Islet of Langerhans (tissue), 1 donor: ENCODE measurements at regions not wholly inside any gene's neighbourhood (a gene's known extent, or its start where the extent isn't known, plus 50 kb on each side); places are given as distances from the start of the nearest gene placed in this dataset.

ENCODE experiments used
- FAIRE-seq: peaks from one replicate; lab custom pipeline; 2011; peaks lifted over from hg19 to GRCh38; lab: Jason Lieb, UNC

DNA sequence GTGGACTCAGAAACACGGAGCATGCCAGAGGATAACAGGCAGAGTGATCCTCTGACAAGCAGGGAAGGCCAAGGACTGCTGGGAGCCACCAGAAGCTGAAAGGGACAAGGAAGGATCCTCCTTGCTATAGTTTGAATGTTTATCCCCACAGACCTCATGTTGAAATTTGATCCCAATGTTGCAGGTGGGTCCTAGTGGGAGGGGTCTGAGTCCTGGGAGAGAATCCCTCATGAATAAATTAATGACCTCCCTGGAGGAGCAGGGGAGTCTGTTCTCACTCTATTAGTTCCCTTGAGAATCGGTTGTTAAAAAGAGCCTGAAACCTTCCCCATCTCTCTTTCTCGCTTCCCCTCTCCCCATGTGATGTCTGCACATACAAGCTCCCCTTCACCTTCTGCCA is 124.4 kb downstream of the FBXO15 start:
- FAIRE-seq: no peak

DNA sequence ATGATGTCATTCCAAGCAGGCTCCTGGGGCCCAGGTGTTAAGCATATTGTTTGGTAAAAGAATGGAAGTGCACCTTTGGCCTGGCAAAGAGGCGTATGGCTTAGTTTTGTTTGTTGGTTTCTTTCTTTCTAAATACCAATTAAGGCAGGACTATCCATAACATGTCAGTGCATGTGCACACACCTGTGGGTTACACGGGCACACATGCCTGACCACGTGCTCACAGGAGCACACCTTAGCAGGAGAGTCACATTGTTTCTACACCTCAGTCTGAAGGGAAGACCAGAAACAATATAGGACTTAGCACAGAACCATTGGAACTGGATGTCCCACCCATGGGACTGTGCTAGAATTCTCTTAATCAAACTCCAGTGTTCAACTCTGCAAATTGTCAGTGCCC is 127.8 kb downstream of the FBXO15 start:
- no peak for FAIRE-seq

DNA sequence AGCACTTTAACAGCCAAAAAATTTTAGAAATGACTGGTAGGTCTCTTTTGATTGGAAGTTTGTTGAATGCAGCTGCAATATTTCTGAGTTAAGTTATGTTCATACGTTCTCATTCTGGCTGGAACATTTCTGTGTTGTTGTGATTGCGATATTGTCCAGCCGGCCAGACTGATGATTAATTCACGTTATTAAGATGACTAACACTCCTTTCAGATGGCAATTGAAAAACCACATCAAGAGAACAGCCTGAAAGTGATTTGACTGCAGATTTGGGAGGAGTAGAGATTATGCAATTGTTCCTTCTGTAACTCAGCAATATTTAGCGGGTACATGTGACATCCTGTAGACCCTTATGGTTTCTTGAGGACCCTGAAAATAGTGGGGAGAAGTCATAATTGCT is 133.7 kb downstream of the FBXO15 start:
- no peak for FAIRE-seq

DNA sequence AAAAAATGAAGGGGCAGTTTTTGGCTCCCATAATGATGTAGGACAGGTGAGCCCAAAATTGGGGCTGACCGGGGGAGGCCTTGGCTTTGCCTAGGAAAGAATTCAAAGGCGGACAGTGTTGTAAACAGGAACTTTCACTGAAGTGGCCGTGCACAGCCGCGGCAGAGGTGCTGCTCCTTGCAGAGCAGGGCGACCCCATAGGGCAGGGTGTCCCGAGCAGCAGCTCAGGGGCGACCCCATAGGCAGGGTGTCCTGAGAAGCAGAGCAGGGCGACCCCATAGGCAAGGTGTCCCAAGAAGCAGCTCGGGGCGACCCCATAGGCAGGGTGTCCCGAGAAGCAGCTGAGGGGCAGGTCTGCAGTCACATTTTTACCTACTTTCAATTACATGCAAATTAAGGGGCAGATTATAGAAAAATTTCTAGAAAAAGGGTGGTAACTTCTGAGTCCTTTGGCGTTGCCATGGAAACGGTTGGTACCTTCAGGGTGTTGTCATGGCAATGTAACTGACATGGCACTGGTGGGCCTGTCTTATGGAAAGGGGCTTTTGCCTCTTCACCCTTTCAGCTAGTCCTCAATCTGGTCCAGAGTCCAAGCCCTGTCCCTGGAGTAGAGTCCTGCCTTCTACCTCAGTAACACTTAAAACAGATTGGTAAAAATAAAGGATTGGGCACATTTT is 134.5 kb downstream of the FBXO15 start:
- no peak for FAIRE-seq

DNA sequence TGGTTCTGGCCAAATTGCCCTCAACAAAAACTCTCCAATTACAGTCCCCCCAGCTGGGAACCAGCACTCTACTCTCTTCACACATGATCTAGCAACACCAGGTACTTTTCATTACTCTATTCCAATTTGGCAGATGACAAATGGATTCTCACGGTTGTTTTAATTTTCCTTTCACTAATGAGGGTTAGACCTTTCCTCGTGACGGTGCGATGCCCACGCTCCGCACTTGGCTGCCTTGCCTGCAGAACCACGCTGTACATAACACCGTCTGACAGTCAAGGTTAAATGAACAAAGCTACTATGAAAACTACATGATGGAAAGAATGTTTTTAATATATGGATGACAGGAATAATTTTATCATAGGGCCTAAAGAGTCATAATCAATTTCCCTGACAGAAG is 141.5 kb downstream of the FBXO15 start:
- no peak for FAIRE-seq

DNA sequence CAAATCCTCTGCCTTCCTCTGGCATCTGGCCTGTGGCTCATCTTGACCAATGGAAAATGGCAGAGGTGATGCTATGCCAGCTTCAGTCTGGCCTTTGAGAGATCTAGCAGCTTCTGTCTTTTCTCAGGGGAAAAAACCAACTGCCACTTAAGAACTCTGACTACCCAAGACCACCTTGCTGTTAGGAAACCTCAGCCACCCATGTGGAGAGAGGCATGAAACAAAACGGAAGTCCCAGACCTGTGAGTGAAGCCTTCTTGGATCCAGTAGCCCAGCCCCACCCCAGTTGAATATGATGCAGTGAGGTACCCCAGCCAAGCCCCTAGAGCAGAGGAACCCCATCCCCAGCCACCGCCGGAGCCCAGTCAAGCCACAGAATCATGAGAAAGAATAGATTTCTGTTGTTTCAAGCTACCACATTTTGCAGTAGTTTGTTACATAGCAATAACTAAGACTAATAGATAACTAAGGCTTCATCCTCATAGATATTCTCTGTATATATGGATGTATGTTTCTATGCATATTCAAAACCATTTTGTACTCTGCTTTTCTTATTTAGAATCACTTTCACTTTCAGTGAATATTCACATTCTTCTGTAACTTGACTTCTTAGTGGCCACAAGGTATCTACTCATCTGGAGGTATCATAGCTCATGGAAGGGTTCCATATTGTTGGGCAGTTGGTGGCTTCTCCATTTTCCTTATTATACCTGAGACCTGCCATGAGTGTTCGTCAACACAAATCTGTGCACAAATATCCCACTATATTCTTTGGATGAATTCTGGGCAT is 142.1 kb downstream of the FBXO15 start:
- FAIRE-seq: no peak

DNA sequence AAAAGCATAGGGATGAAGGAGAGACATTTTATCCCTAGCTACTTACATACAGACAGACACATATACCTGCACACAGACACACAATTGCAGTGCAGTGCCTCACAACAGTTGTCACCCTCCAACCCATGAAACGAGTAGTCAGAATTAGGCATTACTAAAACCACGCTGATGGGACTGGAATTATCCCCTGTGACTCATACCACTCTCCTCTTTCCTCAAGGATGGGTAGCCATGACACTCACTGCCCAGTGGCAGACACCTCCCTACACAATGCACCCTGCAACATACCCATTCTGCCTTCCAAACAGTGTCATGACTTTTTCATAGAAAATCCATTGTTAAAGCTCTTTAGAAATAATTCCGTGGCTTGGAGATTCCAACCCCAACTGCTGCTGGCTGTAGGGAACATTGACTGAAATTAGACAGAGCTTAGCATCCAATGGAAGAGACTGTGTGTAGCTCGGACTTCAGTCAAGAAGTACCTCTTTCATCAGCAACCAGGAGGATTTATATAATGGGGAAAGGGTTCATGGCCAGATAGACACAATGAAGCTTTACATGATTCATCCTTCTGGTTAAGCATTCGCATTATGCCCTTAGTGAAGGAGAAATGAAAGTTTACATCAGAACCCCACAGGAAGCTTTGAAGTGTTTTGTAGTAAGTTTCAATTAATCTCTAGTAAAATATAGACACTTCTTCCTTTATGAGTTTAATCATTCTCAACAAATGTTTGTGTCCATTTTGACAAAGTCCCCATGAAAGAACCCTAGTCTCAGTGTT is 155.2 kb downstream of the FBXO15 start:
- FAIRE-seq: no peak

DNA sequence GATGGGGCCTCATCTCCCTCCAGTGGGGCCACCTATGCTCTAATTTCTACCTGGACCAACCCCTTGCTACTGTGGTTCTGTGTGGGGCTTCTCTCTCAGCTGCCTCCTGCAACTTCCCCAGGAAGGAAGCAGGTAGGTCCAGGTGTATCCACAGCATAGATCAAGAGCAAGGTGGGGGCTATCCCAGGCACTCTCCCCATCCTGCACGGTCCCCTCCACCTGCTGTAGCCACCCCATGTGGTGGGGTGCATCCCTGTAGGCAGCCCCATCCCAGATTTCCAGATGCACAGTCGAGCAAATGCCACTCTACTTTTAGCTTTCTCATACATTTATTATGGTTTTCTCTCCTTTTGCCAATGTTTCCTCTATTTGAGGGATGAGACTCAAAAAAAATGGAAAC is 156.1 kb downstream of the FBXO15 start:
- FAIRE-seq: no peak

DNA sequence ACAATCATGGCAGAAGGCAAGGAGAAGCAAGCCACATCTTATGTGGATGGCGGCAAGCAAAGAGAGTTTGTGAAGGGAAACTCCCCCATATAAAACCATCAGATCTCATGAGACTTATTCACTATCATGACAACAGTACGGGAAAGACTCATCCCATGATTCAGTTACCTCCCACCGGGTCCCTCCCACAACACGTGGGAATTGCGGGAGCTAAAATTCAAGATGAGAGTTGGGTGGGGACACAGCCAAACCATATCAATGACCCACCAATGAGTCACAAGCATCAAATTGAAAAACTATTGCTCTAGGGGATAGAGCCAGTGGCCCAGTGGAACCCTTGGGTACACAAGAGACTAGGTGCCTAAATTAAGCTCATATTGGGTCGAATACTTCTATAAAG is 157.4 kb downstream of the FBXO15 start:
- no peak for FAIRE-seq

DNA sequence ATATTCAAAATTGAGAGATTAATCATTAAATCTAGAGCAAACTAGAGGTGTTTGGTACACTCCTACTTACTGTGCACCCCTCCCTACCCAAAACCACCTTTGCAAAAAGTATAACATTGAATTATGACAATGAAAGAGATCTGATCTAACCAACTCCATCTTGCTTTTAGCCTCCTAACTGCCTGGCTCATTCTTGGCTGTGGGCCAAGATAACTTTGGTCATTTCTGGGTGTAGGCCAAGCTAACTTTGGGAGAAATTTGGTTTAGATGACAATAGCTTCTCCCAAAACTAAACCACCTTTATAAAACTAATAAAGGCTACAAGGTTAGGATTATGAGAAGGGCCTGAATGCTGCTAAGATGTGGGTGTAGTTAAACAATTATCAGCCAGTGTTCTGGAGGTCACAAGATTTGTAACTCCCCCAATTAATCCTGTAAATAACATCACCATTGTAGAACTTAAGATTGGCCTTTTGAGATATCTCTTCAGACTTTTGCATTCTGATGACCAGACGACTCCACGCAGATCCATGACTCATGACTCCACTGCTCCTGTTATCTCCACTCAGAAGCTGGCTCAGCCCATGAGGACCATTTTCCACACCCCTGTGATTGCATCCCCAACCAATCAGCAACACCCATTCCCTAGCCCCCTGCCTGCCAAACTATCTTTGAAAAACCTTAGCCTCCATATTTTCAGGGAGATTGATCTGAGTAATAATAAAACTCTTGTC is 160.2 kb downstream of the FBXO15 start:
- no peak for FAIRE-seq

DNA sequence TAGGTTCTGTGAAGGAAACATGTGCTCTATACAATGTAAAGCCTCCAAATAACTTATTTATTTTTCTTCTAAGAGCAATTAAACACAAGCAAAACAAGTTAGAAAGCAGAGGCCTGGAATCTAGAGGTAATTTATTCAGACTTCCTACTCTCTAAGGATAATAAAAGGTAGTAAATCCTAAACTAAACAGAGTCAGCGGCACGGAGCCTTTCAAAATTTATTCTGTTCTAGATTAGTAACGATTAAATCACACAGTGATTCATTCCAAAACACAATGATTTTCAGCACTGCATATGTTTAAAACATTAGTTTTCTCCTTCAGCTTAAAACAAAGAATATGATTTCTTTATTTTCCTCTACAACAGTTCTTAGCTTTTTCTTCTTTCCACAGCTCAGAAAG is 160.9 kb downstream of the FBXO15 start:
- FAIRE-seq: no peak

DNA sequence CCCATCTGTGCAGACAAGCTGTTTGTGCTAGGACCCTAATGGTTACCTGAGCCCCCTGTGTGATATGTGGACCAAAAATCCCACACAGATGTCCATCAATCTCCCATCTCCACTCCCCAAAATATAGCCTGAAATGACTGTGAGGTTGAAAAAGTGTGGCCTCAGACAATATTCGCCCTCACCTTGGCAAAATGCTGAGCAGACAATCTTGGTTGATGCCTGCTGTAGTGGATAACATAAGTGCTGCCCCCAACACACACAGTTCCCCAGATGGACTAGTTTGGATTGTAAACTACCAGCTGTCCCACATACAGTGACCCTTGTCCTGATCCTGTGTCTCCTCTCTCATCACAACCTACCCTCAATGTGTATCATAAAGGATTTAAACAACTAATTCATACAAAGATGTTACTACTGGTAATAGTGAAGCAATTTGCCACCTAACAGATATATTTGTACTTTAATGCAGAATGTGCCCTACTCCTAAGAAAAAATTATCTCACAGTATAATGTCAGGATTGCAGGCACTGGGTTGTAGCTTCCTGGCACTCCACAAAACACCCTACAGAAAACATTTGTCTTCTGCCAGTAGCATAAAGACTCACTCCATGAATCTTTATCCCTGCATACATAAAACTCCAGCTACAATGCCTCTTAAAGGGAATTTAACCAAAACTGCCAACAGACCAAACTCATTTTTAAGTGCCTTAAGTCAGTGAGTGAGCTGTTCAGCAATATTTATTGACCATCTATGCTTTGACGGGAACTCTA is 161.6 kb downstream of the FBXO15 start:
- no peak for FAIRE-seq

DNA sequence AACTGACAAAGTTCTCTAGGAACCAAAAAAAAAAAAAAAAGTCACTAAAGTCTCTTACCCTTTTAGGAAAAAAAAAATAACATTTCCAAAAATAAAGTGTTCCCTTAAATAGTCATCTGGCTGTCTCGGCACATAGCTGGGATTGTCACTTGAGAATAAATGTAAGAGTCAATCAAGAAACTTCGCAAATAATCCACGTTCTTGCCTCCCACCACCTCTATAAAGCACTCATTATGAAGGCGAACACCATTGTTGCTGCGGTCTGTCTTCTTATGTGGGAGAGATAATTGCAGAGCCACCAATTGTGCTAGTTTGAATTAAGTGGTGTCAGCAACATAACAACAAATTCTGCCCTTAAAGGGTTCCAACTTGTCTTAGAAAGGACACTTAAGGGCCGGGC is 163.7 kb downstream of the FBXO15 start:
- FAIRE-seq: no peak

DNA sequence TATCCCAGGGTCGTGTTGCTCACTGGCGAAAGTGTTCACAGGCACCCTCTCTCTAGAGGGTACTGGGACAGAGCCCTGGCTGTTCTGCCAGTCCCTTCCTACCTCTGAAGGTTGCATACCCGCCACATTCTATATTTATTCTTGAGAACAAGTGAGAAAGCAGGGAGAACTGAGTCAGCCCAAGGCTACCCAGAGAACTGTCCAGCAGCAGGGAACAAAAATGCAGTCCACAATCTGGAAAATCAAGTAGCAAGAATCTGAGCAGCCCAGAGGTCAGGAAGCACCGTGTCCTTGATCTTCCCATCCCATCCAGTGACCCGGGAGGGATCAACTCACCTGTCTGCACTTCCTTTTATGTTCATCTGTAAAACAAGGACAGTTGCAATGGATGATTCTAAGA is 164.1 kb downstream of the FBXO15 start:
- no peak for FAIRE-seq

DNA sequence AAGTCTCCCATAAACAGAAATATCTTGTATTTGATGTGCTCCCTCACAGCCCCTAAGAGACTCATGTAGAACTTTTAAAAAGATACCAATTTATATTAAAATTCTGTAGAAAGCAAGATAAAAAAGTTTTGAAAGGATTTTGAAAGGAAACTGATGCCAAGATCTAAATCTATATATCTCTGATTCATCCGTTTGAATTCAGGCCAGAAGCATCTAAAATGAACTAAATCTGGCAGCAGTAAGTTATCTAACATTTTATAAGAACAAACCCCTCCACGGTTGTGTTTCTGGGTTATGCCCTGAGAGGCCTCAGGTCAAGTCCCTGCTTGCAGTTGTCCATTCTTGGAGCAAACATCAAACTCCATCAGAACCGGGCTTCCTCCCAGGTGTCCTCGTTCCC is 165.8 kb downstream of the FBXO15 start:
- FAIRE-seq: no peak

DNA sequence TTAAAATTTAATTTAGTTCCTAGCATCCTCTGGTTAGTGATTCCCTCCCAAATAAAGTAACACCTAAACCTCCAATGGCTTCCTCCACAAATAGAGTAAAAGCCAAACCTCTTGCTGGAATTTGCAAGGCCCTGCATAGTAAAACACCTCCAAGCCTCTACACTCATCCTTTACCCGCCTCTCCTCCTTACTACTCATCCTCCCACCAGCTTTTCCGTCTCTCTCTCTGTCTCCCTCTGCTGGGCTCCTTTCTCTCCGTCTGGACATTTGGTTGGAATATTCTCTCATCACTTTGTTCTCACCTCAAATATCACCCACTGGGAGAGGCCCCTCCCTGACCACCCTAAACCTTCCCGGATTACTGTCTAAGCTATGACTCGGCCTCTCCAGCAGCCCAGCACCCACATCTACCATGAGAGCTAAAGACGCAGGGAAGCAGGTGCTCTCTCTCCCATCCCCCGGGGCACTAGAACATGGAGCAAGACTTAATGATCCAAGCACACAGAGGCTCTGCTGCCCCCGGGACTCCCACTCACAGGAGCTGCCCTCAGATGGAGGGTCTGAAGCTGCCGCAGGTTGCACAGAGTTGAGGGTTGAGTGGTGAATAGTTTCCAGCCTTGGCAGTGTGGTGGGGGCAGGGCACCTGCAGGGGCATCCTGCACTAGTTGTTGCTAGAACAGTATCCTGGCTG is 167.2 kb downstream of the FBXO15 start:
- no peak for FAIRE-seq

DNA sequence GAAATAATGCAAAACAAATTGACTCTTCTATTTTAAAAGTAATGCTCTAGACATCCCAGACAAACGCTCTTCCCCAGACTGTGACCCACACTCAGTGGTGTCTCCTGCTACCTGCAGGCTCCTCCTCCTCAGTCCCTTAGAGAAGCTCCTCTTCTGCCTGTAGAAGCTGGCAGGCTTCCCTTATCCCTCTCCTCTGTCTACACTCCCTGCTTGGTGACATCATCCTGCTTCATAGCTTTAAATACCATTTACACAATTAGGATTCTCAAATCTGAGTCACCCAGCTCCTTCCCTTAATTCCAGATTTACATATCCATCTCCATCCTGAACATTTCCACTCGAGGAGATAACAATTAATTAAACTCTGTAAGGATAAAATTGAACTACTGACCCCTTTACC is 167.9 kb downstream of the FBXO15 start:
- FAIRE-seq: no peak

DNA sequence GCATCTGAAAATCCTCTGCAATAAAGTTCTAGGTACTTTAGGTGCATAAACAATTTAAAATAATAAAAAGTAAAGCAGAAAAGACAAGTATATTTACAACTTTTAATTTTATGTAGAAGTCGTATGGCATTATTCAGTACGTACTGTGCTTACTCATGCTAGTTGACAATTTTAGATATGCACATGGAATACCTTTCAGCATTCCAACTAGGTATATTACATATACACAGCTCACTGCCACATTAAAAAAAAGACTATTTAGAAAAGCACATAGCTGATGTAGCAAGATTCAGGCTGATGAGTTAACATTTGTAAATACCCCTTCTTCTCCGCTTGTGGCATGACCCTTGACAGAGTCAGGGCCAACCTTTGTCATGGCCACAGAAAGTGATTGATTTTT is 171.2 kb downstream of the FBXO15 start:
- no peak for FAIRE-seq

DNA sequence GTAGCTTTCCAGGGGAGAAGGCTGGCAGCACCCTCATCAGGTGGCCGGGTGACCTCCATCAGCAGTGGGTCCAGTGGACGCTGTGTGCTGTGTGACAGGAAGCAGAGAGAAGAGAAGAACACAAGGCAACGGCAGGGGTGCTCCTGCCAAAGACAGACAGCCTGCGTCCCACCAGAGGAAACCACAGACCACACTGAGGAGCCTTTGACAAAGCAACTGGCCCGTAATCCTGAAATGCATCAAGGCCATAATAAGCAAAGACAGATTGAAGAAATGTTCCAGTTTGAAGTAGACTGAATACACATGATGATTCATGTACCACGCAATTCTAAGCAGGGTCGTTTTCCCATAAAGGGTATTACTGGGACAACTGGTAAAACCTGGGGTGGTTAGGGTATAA is 172.4 kb downstream of the FBXO15 start:
- FAIRE-seq: no peak

DNA sequence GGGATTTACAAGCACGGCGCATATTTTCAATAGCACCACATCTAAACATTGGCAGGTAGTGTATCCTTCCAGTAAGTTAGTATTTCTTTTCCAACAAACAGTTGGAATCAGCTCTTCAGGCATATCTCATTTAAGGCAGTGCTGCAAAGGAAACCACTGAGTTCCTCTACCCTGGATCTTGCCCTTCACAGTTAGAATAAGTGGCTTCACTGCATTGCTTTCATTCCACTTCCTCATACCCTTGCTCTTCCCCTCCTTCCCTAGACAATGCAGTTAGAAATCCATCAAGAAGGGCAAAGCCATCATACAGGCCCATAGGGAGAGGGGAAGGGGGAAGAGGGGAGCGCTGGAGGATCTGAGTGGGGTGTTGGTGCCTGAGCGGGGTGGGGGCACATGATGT is 173.7 kb downstream of the FBXO15 start:
- no peak for FAIRE-seq

DNA sequence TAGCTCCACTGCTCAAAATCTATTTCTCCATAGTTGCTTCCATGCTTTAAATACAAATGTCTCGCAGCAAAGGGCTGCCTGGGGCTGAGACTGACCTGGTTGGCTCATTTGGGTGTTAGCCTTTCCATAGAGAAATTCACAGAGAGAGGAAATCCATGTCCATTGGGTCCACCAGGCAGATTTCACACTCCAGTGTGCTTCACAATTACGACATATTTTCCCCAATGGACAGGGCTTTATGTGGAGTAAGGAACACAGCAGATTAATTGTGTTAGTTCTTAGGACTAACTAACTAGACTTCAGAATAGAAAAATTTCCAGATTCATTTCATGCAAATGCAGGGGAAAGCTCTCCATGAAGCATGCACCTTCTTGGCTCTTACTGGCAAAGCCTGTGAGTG is 180.7 kb downstream of the FBXO15 start:
- no peak for FAIRE-seq
